Cardiac fibroblast (primary cell): ENCODE measurements at regions not wholly inside any gene's neighbourhood (a gene's known extent, or its start where the extent isn't known, plus 50 kb on each side); places are given as distances from the start of the nearest gene placed in this dataset.

Experiments
- DNase-seq, 2 donors: peaks; one replicate each; pipeline versions ENCODE4 v3.0.0 to v3.0.0-alpha.2; 2010; ENCODE audit warnings: low read depth in 2 of 2
- H3K4me3 ChIP-seq, 2 donors: replicated peaks in 1 of 2; 1 replicate in 1 of 2; 2 replicates in 1 of 2; pipeline ENCODE4 v1.5.1; 2011; ENCODE audit warnings: low read depth in 2 of 2, low read length in 2 of 2, mild to moderate bottlenecking in 2 of 2, moderate library complexity in 1 of 2
- TF ChIP-seq, protein P1 (sequence below): IDR thresholded peaks from one replicate; pipeline ENCODE4 v1.5.1; 2011; ENCODE audit warnings: low read depth, mild to moderate bottlenecking, low read length, inconsistent platforms

DNA sequence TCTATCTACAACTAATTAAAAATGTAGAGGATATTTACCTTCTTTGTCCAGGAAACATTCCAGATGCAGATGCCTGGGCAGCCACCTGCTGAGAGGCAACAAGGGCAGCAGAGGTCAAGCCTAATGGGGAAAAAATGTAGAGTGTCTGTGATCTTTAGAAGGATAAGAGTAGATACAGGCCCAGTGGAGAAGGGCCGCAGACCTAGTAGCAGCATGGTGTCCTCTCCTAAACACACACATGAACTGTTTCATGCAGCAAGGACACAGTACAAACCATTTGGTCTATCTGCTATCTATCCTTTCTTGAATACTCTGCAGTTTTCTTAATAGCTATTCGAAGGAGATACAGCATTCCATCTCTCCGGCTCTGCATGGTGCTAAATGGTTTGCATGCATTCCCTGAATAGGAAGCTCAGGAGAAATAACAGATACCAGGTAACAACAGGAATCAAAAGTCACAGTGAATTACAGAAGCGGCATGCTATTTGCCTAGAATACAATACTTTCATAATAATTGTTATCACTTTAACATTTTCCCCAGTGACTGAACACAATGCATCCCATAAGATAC is 107.3 kb downstream of the ZNF608 start:
- no peak for DNase-seq
- no peak overlapping the region for H3K4me3 ChIP-seq
- TF ChIP-seq, protein P1, sequence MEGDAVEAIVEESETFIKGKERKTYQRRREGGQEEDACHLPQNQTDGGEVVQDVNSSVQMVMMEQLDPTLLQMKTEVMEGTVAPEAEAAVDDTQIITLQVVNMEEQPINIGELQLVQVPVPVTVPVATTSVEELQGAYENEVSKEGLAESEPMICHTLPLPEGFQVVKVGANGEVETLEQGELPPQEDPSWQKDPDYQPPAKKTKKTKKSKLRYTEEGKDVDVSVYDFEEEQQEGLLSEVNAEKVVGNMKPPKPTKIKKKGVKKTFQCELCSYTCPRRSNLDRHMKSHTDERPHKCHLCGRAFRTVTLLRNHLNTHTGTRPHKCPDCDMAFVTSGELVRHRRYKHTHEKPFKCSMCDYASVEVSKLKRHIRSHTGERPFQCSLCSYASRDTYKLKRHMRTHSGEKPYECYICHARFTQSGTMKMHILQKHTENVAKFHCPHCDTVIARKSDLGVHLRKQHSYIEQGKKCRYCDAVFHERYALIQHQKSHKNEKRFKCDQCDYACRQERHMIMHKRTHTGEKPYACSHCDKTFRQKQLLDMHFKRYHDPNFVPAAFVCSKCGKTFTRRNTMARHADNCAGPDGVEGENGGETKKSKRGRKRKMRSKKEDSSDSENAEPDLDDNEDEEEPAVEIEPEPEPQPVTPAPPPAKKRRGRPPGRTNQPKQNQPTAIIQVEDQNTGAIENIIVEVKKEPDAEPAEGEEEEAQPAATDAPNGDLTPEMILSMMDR: no peak

DNA sequence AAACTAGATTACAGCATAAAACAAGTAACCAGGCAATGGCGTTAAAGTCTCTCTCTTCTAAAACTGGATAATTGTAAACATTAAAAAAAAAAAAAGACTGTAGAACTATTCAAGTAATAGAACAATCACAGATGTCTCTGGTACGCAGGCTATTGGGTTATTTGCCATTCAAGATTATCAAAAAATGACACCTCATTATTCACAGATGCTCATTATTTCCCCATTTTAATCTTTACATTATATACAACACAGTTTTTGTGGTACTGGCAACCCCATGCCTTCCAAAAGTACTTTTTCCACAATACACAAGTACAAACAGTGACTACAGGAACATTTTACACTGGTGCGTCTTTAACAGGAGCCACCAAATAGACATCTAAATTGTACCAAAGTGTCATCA is 109.4 kb downstream of the ZNF608 start:
- TF ChIP-seq, protein P1: no peak
- no peak overlapping the region for H3K4me3 ChIP-seq
- DNase-seq: no peak

DNA sequence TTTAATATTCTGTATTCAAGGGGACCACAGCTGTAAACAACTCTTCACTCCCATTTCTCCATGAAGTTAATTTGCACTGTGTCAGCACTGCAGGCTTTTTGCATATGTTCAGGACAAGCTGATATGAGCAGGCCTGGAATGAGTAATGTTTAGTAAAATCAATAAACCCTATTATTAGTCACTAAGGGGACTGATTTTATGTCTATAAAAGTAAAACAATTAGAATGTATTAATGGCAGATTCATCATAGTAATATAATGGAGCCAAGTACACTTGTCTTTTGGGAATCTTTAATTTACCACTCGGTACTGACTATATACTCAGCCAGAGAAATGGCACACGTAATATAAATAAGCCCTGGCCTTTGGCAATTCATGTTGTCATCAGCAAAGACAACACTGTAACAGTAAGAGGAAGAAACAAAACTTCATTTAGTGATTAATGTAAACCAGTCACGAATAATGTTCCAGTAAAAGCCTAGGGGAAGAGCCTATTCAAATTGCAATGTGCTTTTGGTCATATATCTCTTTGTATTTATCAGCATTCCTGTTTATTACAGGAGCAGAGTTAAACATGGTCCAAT is 111.6 kb downstream of the ZNF608 start:
- DNase-seq: peak in 1 of 2 donors; percentile 46
- no peak overlapping the region for H3K4me3 ChIP-seq
- TF ChIP-seq, protein P1: no peak

DNA sequence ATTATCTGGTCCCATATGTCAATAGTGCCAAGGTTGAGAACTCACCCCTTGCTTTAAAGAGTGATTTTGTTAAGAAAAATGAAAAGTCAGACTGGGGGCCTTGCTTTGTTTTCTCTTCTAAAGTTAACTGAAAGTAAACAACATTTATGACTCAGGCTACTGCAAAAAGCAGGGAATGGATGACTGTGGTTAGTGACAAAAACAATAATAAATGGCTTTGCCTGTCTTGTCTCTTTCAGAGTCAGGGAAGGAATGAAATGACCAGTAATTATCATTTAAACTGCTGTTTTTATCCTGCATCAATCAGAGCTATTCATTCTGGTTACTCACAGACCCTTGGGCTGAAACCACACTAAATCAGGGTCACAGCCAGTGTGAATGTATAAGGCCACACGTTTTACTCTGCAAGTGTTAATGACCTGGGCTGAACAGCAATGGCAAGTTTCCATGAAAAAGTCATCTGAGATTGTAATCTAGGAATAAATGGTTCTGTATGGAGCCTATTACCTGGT is 112.2 kb downstream of the ZNF608 start:
- H3K4me3 ChIP-seq: no peak overlapping the region
- TF ChIP-seq, protein P1: no peak
- DNase-seq: peak in 1 of 2 donors; percentile 64

DNA sequence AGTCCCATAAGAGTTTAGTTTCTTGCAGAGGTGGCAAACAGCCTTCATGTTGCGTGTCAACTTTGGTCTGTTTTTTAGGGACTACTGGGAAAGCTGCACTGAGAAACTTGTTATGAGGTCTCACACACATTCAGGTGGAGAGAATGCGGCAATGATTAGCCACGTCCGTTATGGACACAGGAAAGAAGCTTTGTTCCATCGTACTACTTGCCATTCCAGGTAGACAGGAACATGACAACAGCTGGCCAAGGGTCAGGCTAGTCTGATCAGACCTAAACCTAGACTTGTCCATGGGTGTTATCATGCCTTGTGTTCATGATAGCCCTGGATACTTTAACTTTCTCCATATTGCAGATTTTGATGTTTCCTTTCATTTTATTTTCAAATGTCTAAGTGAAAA is 113.2 kb downstream of the ZNF608 start:
- TF ChIP-seq, protein P1: no peak
- no peak for DNase-seq
- H3K4me3 ChIP-seq: no peak overlapping the region

DNA sequence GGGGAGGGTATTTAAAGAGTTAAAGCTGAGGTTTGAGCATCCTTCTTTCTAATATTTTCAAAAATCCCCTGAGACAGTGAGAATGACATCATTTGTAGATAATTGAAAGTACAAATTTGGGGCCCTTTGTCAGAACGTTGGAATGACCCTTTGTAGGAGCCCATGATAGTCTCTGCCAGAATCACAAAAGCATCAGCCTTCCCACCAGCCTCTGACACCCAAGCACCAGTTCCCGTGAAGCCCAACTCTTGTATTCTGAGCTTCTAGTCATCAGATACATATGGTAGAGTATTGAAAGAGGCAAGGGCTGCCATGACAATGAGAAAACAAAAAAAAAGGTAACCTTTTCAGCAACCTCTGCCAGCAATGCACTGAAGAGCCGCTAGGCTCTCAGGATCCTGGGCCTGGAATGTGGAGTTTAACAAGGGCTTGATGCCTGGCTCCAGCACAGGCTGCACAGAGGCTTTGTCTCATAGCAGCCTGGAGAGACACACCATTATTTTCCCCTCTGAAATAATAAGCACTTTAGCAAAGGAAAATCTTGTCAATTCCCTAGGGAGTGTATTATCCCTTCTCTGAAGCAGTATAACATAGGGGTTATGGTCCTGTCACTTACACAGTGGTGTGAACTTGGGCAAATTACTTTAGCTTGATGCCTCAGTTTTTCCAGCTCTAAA is 114.4 kb downstream of the ZNF608 start:
- DNase-seq: peak; percentile 13 to 29
- no peak overlapping the region for H3K4me3 ChIP-seq
- TF ChIP-seq, protein P1: peak; percentile 11
